ENCODE measurements at regions not wholly inside any gene's neighbourhood (a gene's known extent, or its start where the extent isn't known, plus 50 kb on each side); places are given as distances from the start of the nearest gene placed in this dataset.
A peak's percentile ranks its signal among the peaks of the same experiment; 100 is the strongest.

DNA sequence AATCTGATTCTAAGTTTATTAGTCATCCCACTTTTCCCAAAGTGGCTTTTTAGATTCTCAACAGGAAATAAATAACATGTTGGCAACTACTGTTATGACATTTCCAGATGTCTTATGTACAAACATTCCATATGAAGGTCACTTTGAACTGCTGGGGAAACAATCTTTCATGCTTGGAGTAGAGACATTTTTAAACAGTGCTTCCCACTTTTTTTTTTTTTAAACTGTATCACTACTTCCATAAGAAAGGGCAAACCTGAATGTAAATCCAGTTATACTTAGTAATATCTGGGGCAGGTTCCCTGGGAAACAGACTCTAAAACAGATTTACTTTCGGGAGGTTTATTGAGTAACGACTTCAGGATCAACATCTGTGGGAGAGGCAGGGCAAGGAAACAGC, 473.8 kb downstream of the TAFA4 start:
- FAIRE-seq (no peak), DNase-seq (ENCODE audit: low read depth in 1 of 2, low spot score in 2 of 2) (no peak)
- CTCF ChIA-PET (ENCODE audit: partially characterized antibody): interaction anchor here (1.3 to 3.1 kb wide), 2 partner anchors 10 to 42 kb away, joined by 3 to 13 read pairs; no protein-coding TSS in a partner anchor
- H3K27me3 ChIP-seq (replicated peaks in 1 of 4; ENCODE audit: control insufficient read depth in 3 of 4, extremely low read depth in 1 of 4, insufficient read depth in 3 of 4, low read length in 3 of 4): no peaks in the 10 kb centered on the region
- no peak overlapping the region for H3K23ac ChIP-seq (ENCODE audit: insufficient read length)
- H3K23me2 ChIP-seq (ENCODE audit: low read depth, low read length): no peaks in the 10 kb centered on the region
- POLR2A ChIA-PET (ENCODE audit: partially characterized antibody): no interaction called here
- H3K9me3 ChIP-seq (ENCODE audit: insufficient read depth in 2 of 2, low read depth in 1 of 2, low read length in 1 of 2): peaks cover 0 to 5% of the 10 kb centered on the region in 2 experiments; a peak in 1 of 4 replicates
- H2BK120ac ChIP-seq (replicated peaks; ENCODE audit: low read depth, low read length): no peak overlapping the region
- no peaks in the 10 kb centered on the region for H4K20me1 ChIP-seq (replicated peaks in 1 of 2; ENCODE audit: control insufficient read depth in 1 of 2, insufficient read depth in 2 of 2, low read length in 2 of 2)
- no peak overlapping the region for H3K14ac ChIP-seq (ENCODE audit: insufficient read length)
- WGBS, 2 experiments (ENCODE audit: extremely low coverage in 1 of 2, insufficient coverage in 1 of 2, insufficient read length in 1 of 2, insufficient replicate concordance in 2 of 2, low coverage in 1 of 2, low lambda C conversion rate in 2 of 2, missing lambda C conversion rate in 1 of 2): 84% methylated on average over 2 of the region's 2 CpGs; no CpG with 5 or more reads in 1 of the 2 experiments
- H3K27ac ChIP-seq (ENCODE audit: low read depth, low read length): no peak overlapping the region
- TF ChIP-seq ATF2 (IDR thresholded peaks at IDR 0.05; ENCODE audit: low read length) (no peak), CBX5 (IDR thresholded peaks at IDR 0.05; ENCODE audit: low read depth, low read length) (no peak), E2F6 (IDR thresholded peaks at IDR 0.05) (no peak), POLR2AphosphoS5 (IDR thresholded peaks at IDR 0.05; ENCODE audit: low read depth, low read length) (no peak), CBX8 (IDR thresholded peaks at IDR 0.05; ENCODE audit: borderline replicate concordance, low read depth, low read length) (no peak), GABPA (IDR thresholded peaks at IDR 0.05; ENCODE audit: borderline replicate concordance, insufficient read depth, low read length) (no peak), SIN3A (conservative IDR thresholded peaks at IDR 0.05 in 1 of 2, IDR thresholded peaks at IDR 0.05 in 1 of 2; ENCODE audit: low read depth in 1 of 2, low read length in 2 of 2) (no peak), SAP30 (IDR thresholded peaks at IDR 0.05; ENCODE audit: insufficient read depth, insufficient replicate concordance, low read length) (no peak), RFX5 (IDR thresholded peaks at IDR 0.05; ENCODE audit: borderline replicate concordance, low read depth, low read length) (no peak), EZH2 (IDR thresholded peaks at IDR 0.05; ENCODE audit: low read depth, low read length, severe bottlenecking) (no peak)
- TF ChIP-seq, protein P1, sequence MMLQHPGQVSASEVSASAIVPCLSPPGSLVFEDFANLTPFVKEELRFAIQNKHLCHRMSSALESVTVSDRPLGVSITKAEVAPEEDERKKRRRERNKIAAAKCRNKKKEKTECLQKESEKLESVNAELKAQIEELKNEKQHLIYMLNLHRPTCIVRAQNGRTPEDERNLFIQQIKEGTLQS (IDR thresholded peaks at IDR 0.05; ENCODE audit: insufficient read depth, low read depth, low read length): no peak
- no peak overlapping the region for H3K4ac ChIP-seq (replicated peaks; ENCODE audit: insufficient read length, low read depth, low read length)
- no peak overlapping the region for H4K5ac ChIP-seq (ENCODE audit: insufficient read length, low read depth, low read length)
- no peaks in the 10 kb centered on the region for H3K79me1 ChIP-seq (ENCODE audit: low read depth, low read length)
- H4K91ac ChIP-seq (replicated peaks; ENCODE audit: insufficient read length, low read length): no peak overlapping the region
- H3K18ac ChIP-seq (ENCODE audit: extremely low read depth, low read length): no peak overlapping the region
- no peak overlapping the region for H3K56ac ChIP-seq (replicated peaks; ENCODE audit: insufficient read length, low read depth, low read length)
- 0 out of 2 replicates have a peak overlapping the region, but pooled peaks have one; percentile 27 for H2AFZ ChIP-seq (ENCODE audit: low read length)
- H2BK15ac ChIP-seq (ENCODE audit: low read length): no peak overlapping the region
- H2BK20ac ChIP-seq (ENCODE audit: low read length): no peak overlapping the region
- H2AK5ac ChIP-seq (ENCODE audit: low read depth, low read length): no peak overlapping the region
- no peak overlapping the region for H2BK5ac ChIP-seq (ENCODE audit: low read depth, low read length)
- no peak overlapping the region for H3K4me2 ChIP-seq (ENCODE audit: insufficient read depth in 1 of 2, low read depth in 2 of 2, low read length in 2 of 2)
- H3K79me2 ChIP-seq (ENCODE audit: control insufficient read depth in 1 of 2, insufficient read depth in 2 of 2, low read length in 2 of 2): no peaks in the 10 kb centered on the region
- no peak overlapping the region for H3K4me3 ChIP-seq (ENCODE audit: extremely low read depth in 1 of 4, insufficient read depth in 2 of 4, low read depth in 3 of 4, low read length in 4 of 4)
- H4K8ac ChIP-seq (ENCODE audit: extremely low read depth, insufficient read depth, low read length): no peak overlapping the region
- H3K4me1 ChIP-seq (replicated peaks in 1 of 4; ENCODE audit: control insufficient read depth in 3 of 4, insufficient read depth in 4 of 4, low read length in 3 of 4): no peaks in the 10 kb centered on the region
- H2BK12ac ChIP-seq (ENCODE audit: low read depth, low read length): no peak overlapping the region
- H3K9ac ChIP-seq (replicated peaks in 1 of 4; ENCODE audit: extremely low read depth in 1 of 4, low read depth in 3 of 4, low read length in 3 of 4): no peak overlapping the region
- H3K36me3 ChIP-seq (ENCODE audit: control insufficient read depth in 2 of 4, insufficient read depth in 4 of 4, low read length in 3 of 4): no peaks in the 10 kb centered on the region
